LoVo (cell line): ENCODE measurements at regions not wholly inside any gene's neighbourhood (a gene's known extent, or its start where the extent isn't known, plus 50 kb on each side); places are given as distances from the start of the nearest gene placed in this dataset.

Experiments used
- DNase-seq: peaks from one replicate; pipeline ENCODE4 v3.0.0-alpha.2; 2016; ENCODE audit warnings: low spot score

GRCh38 chr3:64464955-64465354, 222.8 kb downstream of the ADAMTS9 start:
- no peak for DNase-seq

GRCh38 chr3:64463981-64464380, 223.8 kb downstream of the ADAMTS9 start:
- no peak for DNase-seq

GRCh38 chr3:64462203-64462602, 225.6 kb downstream of the ADAMTS9 start:
- DNase-seq, result no peak

- DNase-seq, result no peak
These were observed 226.9 kb downstream of the ADAMTS9 start for GRCh38 chr3:64460877-64461276.

GRCh38 chr3:64460141-64460730, 227.6 kb downstream of the ADAMTS9 start:
- no peak for DNase-seq

- DNase-seq, result no peak
These were observed 228.1 kb downstream of the ADAMTS9 start for GRCh38 chr3:64459711-64460110.

- no peak for DNase-seq
These were observed 230.0 kb downstream of the ADAMTS9 start for GRCh38 chr3:64457811-64458210.

GRCh38 chr3:64456674-64457073, 231.1 kb downstream of the ADAMTS9 start:
- no peak for DNase-seq

GRCh38 chr3:64455351-64455750, 230.1 kb upstream of the PRICKLE2 start:
- DNase-seq, result no peak

GRCh38 chr3:64454768-64455167, 229.5 kb upstream of the PRICKLE2 start:
- no peak for DNase-seq

- no peak for DNase-seq
These were observed 228.9 kb upstream of the PRICKLE2 start for GRCh38 chr3:64454179-64454578.

GRCh38 chr3:64451283-64452012, 226.2 kb upstream of the PRICKLE2 start:
- no peak for DNase-seq

GRCh38 chr3:64450396-64450956, 225.2 kb upstream of the PRICKLE2 start:
- no peak for DNase-seq

- DNase-seq, result no peak
These were observed 223.8 kb upstream of the PRICKLE2 start for GRCh38 chr3:64449026-64449425.

GRCh38 chr3:64445944-64446300, 220.7 kb upstream of the PRICKLE2 start:
- no peak for DNase-seq

GRCh38 chr3:64445109-64445943, 220.1 kb upstream of the PRICKLE2 start:
- no peak for DNase-seq

GRCh38 chr3:64444490-64445108, 219.3 kb upstream of the PRICKLE2 start:
- DNase-seq, result no peak

- DNase-seq, result no peak
These were observed 218.5 kb upstream of the PRICKLE2 start for GRCh38 chr3:64443546-64444381.

- DNase-seq, result no peak
These were observed 216.6 kb upstream of the PRICKLE2 start for GRCh38 chr3:64441861-64442260.

GRCh38 chr3:64440498-64440897, 215.2 kb upstream of the PRICKLE2 start:
- peak; percentile 39 for DNase-seq

GRCh38 chr3:64438812-64439211, 213.5 kb upstream of the PRICKLE2 start:
- DNase-seq, result no peak
